KMS-11 (cell line): ENCODE measurements at regions not wholly inside any gene's neighbourhood (a gene's known extent, or its start where the extent isn't known, plus 50 kb on each side); places are given as distances from the start of the nearest gene placed in this dataset.

ENCODE experiments used
- H2AFZ ChIP-seq: fragments of 200-600 bp; sonication (generic); 2 replicates; pipeline ENCODE4 v1.6.1; 2016; ENCODE audit warnings: antibody characterized with exemption, mixed run types, low read depth
- H3K27ac ChIP-seq: fragments of 200-600 bp; sonication (generic); 2 replicates; pipeline ENCODE4 v1.6.1; 2016; ENCODE audit warnings: mild to moderate bottlenecking, mixed run types
- H3K27me3 ChIP-seq: fragments of 200-600 bp; sonication (generic); 2 replicates; pipeline ENCODE4 v1.6.1; 2017; ENCODE audit warnings: mild to moderate bottlenecking, low read depth, mixed run types, moderate library complexity; ENCODE audit not compliant: insufficient read depth
- H3K36me3 ChIP-seq: fragments of 200-600 bp; sonication (generic); 2 replicates; pipeline ENCODE4 v1.6.1; 2017; ENCODE audit warnings: mild to moderate bottlenecking, mixed run types; ENCODE audit not compliant: insufficient read depth
- H3K4me1 ChIP-seq: fragments of 200-600 bp; sonication (generic); 2 replicates; pipeline ENCODE4 v1.6.1; 2016; ENCODE audit warnings: mild to moderate bottlenecking, low read depth, mixed run types; ENCODE audit not compliant: poor library complexity, severe bottlenecking
- H3K4me2 ChIP-seq: fragments of 200-600 bp; sonication (generic); 2 replicates; pipeline ENCODE4 v1.7.0; 2016; ENCODE audit warnings: mild to moderate bottlenecking, mixed run types
- H3K4me3 ChIP-seq: fragments of 200-600 bp; sonication (generic); IDR thresholded peaks from 2 replicates; pipeline ENCODE4 v1.6.1; 2017; ENCODE audit warnings: low read depth, low read length, mixed read lengths; ENCODE audit not compliant: insufficient read depth
- H3K79me2 ChIP-seq: fragments of 200-600 bp; sonication (generic); 2 replicates; pipeline ENCODE4 v1.6.1; 2016; ENCODE audit warnings: low read depth, mixed run types; ENCODE audit not compliant: insufficient read depth
- H3K9ac ChIP-seq: fragments of 200-600 bp; sonication (generic); 2 replicates; pipeline ENCODE4 v1.6.1; 2016; ENCODE audit warnings: mild to moderate bottlenecking, mixed run types
- H4K20me1 ChIP-seq: fragments of 200-600 bp; sonication (generic); 2 replicates; pipeline ENCODE4 v1.6.1; 2016; ENCODE audit warnings: mild to moderate bottlenecking, mixed run types; ENCODE audit not compliant: insufficient read depth
- TF ChIP-seq, protein P1 (sequence below): fragments of 200-600 bp; sonication (generic); conservative IDR thresholded peaks from 2 replicates; pipeline ENCODE4 v1.6.1; 2017; ENCODE audit warnings: low read depth, mild to moderate bottlenecking, antibody characterized with exemption, low read length, moderate library complexity, mixed read lengths

GRCh38 chr2:144233733-144234541 is 286.0 kb downstream of the ZEB2 start:
- Histone ChIP-seq H3K79me2 (no peaks in the 10 kb centered on the region), H3K4me3 (no peak overlapping the region), H2AFZ (no peak overlapping the region), H3K4me1 (peaks cover 9% of the 10 kb centered on the region), H3K27me3 (no peaks in the 10 kb centered on the region), H3K4me2 (no peak overlapping the region), H3K9ac (no peak overlapping the region), H4K20me1 (no peaks in the 10 kb centered on the region), H3K36me3 (no peaks in the 10 kb centered on the region), H3K27ac (no peak overlapping the region)
- TF ChIP-seq, protein P1, sequence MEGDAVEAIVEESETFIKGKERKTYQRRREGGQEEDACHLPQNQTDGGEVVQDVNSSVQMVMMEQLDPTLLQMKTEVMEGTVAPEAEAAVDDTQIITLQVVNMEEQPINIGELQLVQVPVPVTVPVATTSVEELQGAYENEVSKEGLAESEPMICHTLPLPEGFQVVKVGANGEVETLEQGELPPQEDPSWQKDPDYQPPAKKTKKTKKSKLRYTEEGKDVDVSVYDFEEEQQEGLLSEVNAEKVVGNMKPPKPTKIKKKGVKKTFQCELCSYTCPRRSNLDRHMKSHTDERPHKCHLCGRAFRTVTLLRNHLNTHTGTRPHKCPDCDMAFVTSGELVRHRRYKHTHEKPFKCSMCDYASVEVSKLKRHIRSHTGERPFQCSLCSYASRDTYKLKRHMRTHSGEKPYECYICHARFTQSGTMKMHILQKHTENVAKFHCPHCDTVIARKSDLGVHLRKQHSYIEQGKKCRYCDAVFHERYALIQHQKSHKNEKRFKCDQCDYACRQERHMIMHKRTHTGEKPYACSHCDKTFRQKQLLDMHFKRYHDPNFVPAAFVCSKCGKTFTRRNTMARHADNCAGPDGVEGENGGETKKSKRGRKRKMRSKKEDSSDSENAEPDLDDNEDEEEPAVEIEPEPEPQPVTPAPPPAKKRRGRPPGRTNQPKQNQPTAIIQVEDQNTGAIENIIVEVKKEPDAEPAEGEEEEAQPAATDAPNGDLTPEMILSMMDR = no peak

DNA sequence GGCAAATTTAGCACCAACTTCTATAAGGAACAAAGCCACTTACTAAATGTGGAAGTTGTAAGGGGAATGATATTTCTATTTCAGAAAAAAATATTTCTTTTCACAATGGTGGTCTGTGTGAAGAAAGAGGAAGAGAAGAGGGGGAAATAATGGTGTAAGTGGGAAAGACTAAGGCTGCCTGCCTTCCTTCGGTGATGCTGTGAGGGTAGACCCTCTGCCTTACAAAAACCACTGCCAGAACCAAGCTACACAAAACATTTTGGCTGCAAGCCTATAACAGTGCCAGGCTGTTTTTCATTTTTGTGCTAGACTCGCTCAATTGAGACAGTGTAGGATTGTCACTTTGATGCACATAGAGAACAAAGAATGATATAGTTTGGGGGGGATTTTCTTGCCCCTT is 286.6 kb downstream of the ZEB2 start:
- Histone ChIP-seq H3K4me1 (peaks cover 9% of the 10 kb centered on the region), H3K4me3 (no peak overlapping the region), H3K27me3 (no peaks in the 10 kb centered on the region), H3K4me2 (no peak overlapping the region), H4K20me1 (no peaks in the 10 kb centered on the region), H3K36me3 (no peaks in the 10 kb centered on the region), H3K9ac (no peak overlapping the region), H3K79me2 (no peaks in the 10 kb centered on the region), H2AFZ (no peak overlapping the region), H3K27ac (no peak overlapping the region)
- TF ChIP-seq, protein P1 = no peak

- no peak overlapping the region for H3K4me3 ChIP-seq
- no peak overlapping the region for H3K9ac ChIP-seq
- H3K4me2 ChIP-seq = no peak overlapping the region
- TF ChIP-seq, protein P1 = no peak
- H3K79me2 ChIP-seq = no peaks in the 10 kb centered on the region
- H3K4me1 ChIP-seq = peaks cover 9% of the 10 kb centered on the region
- H3K36me3 ChIP-seq = no peaks in the 10 kb centered on the region
- H2AFZ ChIP-seq = no peak overlapping the region
- no peaks in the 10 kb centered on the region for H4K20me1 ChIP-seq
- H3K27ac ChIP-seq = no peak overlapping the region
- no peaks in the 10 kb centered on the region for H3K27me3 ChIP-seq
These were observed 289.4 kb downstream of the ZEB2 start for GRCh38 chr2:144230448-144231085.

DNA sequence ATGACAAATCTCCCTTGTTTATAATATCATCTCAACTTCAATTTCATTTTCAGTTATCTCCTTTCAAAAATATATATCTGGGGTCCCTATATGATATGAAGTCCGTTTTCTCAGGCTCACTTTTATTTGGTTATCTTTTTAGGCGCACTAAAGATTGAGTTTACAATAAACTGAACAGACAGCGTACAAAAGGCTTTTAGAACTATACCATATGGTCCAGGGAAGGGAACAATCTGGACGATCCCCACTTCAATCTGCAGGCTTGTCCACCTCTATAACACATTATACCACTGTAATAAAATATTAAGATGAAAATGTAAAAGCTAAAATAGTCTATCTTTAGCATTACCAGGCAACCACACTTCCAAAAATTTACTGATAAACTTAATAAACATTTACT is 289.9 kb downstream of the ZEB2 start:
- TF ChIP-seq, protein P1 = no peak
- no peak overlapping the region for H3K27ac ChIP-seq
- no peaks in the 10 kb centered on the region for H3K79me2 ChIP-seq
- no peak overlapping the region for H3K4me2 ChIP-seq
- no peak overlapping the region for H3K4me3 ChIP-seq
- H4K20me1 ChIP-seq = no peaks in the 10 kb centered on the region
- H3K36me3 ChIP-seq = no peaks in the 10 kb centered on the region
- no peak overlapping the region for H3K9ac ChIP-seq
- peaks cover 9% of the 10 kb centered on the region for H3K4me1 ChIP-seq
- H2AFZ ChIP-seq = no peak overlapping the region
- no peaks in the 10 kb centered on the region for H3K27me3 ChIP-seq
